ENCODE measurements at regions not wholly inside any gene's neighbourhood (a gene's known extent, or its start where the extent isn't known, plus 50 kb on each side); places are given as distances from the start of the nearest gene placed in this dataset.
"Not testable (repeated sequence)": the region's sequence is repeated elsewhere in the genome, so short reads cannot be mapped to it uniquely, and the experiment has no call there.

GRCh38 chr1:182166750-182167149, 105.2 kb upstream of the ZNF648 start:
- no peaks in the 10 kb centered on the region for H3K27me3 Mint-ChIP-seq
- H3K4me3 Mint-ChIP-seq, result no peak overlapping the region
- peaks cover 2% of the 10 kb centered on the region for H3K4me1 Mint-ChIP-seq (ENCODE audit: low read depth)
- H3K27ac Mint-ChIP-seq, result no peak overlapping the region
- H3K9me3 Mint-ChIP-seq (ENCODE audit: low read depth), result no peaks in the 10 kb centered on the region
- peaks cover 2% of the 10 kb centered on the region for H3K36me3 Mint-ChIP-seq

- H3K27ac Mint-ChIP-seq, result no peak overlapping the region
- H3K27me3 Mint-ChIP-seq, result no peaks in the 10 kb centered on the region
- peaks cover 2% of the 10 kb centered on the region for H3K36me3 Mint-ChIP-seq
- no peaks in the 10 kb centered on the region for H3K9me3 Mint-ChIP-seq (ENCODE audit: low read depth)
- H3K4me3 Mint-ChIP-seq, result no peak overlapping the region
- peaks cover 2% of the 10 kb centered on the region for H3K4me1 Mint-ChIP-seq (ENCODE audit: low read depth)
Observed at GRCh38 chr1:182166321-182166720, 104.8 kb upstream of the ZNF648 start.

GRCh38 chr1:182164273-182164672, 102.8 kb upstream of the ZNF648 start:
- Mint-ChIP-seq H3K27ac (no peak overlapping the region), H3K4me1 (ENCODE audit: low read depth) (no peaks in the 10 kb centered on the region), H3K9me3 (ENCODE audit: low read depth) (peaks cover 6% of the 10 kb centered on the region), H3K27me3 (no peaks in the 10 kb centered on the region), H3K36me3 (peaks cover 2% of the 10 kb centered on the region), H3K4me3 (no peak overlapping the region)

- Mint-ChIP-seq H3K4me1 (ENCODE audit: low read depth) (no peaks in the 10 kb centered on the region), H3K9me3 (ENCODE audit: low read depth) (peaks cover 9% of the 10 kb centered on the region), H3K36me3 (peaks cover 2% of the 10 kb centered on the region), H3K27me3 (no peaks in the 10 kb centered on the region), H3K4me3 (no peak overlapping the region), H3K27ac (no peak overlapping the region)
Observed at GRCh38 chr1:182163821-182164223, 102.3 kb upstream of the ZNF648 start.

- Mint-ChIP-seq H3K36me3 (peaks cover 3% of the 10 kb centered on the region), H3K27me3 (peaks cover 1% of the 10 kb centered on the region), H3K9me3 (ENCODE audit: low read depth) (peaks cover 14% of the 10 kb centered on the region), H3K4me3 (no peak overlapping the region), H3K27ac (no peak overlapping the region), H3K4me1 (ENCODE audit: low read depth) (no peaks in the 10 kb centered on the region)
Observed at GRCh38 chr1:182159443-182159842, 97.9 kb upstream of the ZNF648 start.

- Mint-ChIP-seq H3K4me3 (no peak overlapping the region), H3K27ac (no peak overlapping the region), H3K9me3 (ENCODE audit: low read depth) (peaks cover 14% of the 10 kb centered on the region), H3K27me3 (peaks cover 1% of the 10 kb centered on the region), H3K4me1 (ENCODE audit: low read depth) (no peaks in the 10 kb centered on the region), H3K36me3 (peaks cover 3% of the 10 kb centered on the region)
Observed at GRCh38 chr1:182157187-182157586, 95.7 kb upstream of the ZNF648 start.

- not testable (repeated sequence) for H3K9me3 Mint-ChIP-seq (ENCODE audit: low read depth); H3K27ac Mint-ChIP-seq; H3K4me1 Mint-ChIP-seq (ENCODE audit: low read depth); H3K36me3 Mint-ChIP-seq; H3K27me3 Mint-ChIP-seq; H3K4me3 Mint-ChIP-seq
Observed at GRCh38 chr1:182154425-182154824, 92.9 kb upstream of the ZNF648 start.

- H3K4me1 Mint-ChIP-seq (ENCODE audit: low read depth), result no peaks in the 10 kb centered on the region
- H3K9me3 Mint-ChIP-seq (ENCODE audit: low read depth), result no peaks in the 10 kb centered on the region
- no peak overlapping the region for H3K27ac Mint-ChIP-seq
- H3K27me3 Mint-ChIP-seq, result no peaks in the 10 kb centered on the region
- no peaks in the 10 kb centered on the region for H3K36me3 Mint-ChIP-seq
- no peak overlapping the region for H3K4me3 Mint-ChIP-seq
Observed at GRCh38 chr1:182149411-182149965, 88.0 kb upstream of the ZNF648 start.

GRCh38 chr1:182147951-182148350, 86.4 kb upstream of the ZNF648 start:
- no peaks in the 10 kb centered on the region for H3K9me3 Mint-ChIP-seq (ENCODE audit: low read depth)

GRCh38 chr1:182147136-182147820, 85.8 kb upstream of the ZNF648 start:
- peaks cover 2% of the 10 kb centered on the region for H3K4me1 Mint-ChIP-seq (ENCODE audit: low read depth)
- H3K4me3 Mint-ChIP-seq, result no peak overlapping the region
- H3K27me3 Mint-ChIP-seq, result peaks cover 5% of the 10 kb centered on the region
- H3K9me3 Mint-ChIP-seq (ENCODE audit: low read depth), result no peaks in the 10 kb centered on the region
- no peak overlapping the region for H3K27ac Mint-ChIP-seq
- H3K36me3 Mint-ChIP-seq, result no peaks in the 10 kb centered on the region

More at GRCh38 chr1:182147951-182148350, 86.4 kb upstream of the ZNF648 start:
- H3K27me3 Mint-ChIP-seq, result peaks cover 3% of the 10 kb centered on the region
- H3K36me3 Mint-ChIP-seq, result no peaks in the 10 kb centered on the region
- no peak overlapping the region for H3K27ac Mint-ChIP-seq
- no peak overlapping the region for H3K4me3 Mint-ChIP-seq
- peaks cover 2% of the 10 kb centered on the region for H3K4me1 Mint-ChIP-seq (ENCODE audit: low read depth)

GRCh38 chr1:182146286-182146685, 84.8 kb upstream of the ZNF648 start:
- no peaks in the 10 kb centered on the region for H3K36me3 Mint-ChIP-seq
- H3K4me3 Mint-ChIP-seq, result no peak overlapping the region
- H3K27ac Mint-ChIP-seq, result no peak overlapping the region

GRCh38 chr1:182145441-182145840, 83.9 kb upstream of the ZNF648 start:
- Mint-ChIP-seq H3K27ac (no peak overlapping the region), H3K27me3 (peaks cover 5% of the 10 kb centered on the region)

More at GRCh38 chr1:182146286-182146685, 84.8 kb upstream of the ZNF648 start:
- H3K9me3 Mint-ChIP-seq (ENCODE audit: low read depth), result no peaks in the 10 kb centered on the region
- peaks cover 2% of the 10 kb centered on the region for H3K4me1 Mint-ChIP-seq (ENCODE audit: low read depth)
- peaks cover 5% of the 10 kb centered on the region for H3K27me3 Mint-ChIP-seq

GRCh38 chr1:182144646-182145030, 83.1 kb upstream of the ZNF648 start:
- Mint-ChIP-seq H3K36me3 (no peaks in the 10 kb centered on the region), H3K9me3 (ENCODE audit: low read depth) (no peaks in the 10 kb centered on the region), H3K27ac (no peak overlapping the region), H3K4me3 (no peak overlapping the region), H3K4me1 (ENCODE audit: low read depth) (peaks cover 2% of the 10 kb centered on the region), H3K27me3 (peaks cover 5% of the 10 kb centered on the region)

More at GRCh38 chr1:182145441-182145840, 83.9 kb upstream of the ZNF648 start:
- no peaks in the 10 kb centered on the region for H3K36me3 Mint-ChIP-seq
- H3K9me3 Mint-ChIP-seq (ENCODE audit: low read depth), result no peaks in the 10 kb centered on the region
- H3K4me1 Mint-ChIP-seq (ENCODE audit: low read depth), result peaks cover 2% of the 10 kb centered on the region
- H3K4me3 Mint-ChIP-seq, result no peak overlapping the region

- no peaks in the 10 kb centered on the region for H3K36me3 Mint-ChIP-seq
- no peak overlapping the region for H3K4me3 Mint-ChIP-seq
- H3K27ac Mint-ChIP-seq, result no peak overlapping the region
- peaks cover 5% of the 10 kb centered on the region for H3K27me3 Mint-ChIP-seq
- peaks cover 2% of the 10 kb centered on the region for H3K4me1 Mint-ChIP-seq (ENCODE audit: low read depth)
- no peaks in the 10 kb centered on the region for H3K9me3 Mint-ChIP-seq (ENCODE audit: low read depth)
Observed at GRCh38 chr1:182143825-182144645, 82.5 kb upstream of the ZNF648 start.

GRCh38 chr1:182143154-182143657, 81.7 kb upstream of the ZNF648 start:
- Mint-ChIP-seq H3K9me3 (ENCODE audit: low read depth) (no peaks in the 10 kb centered on the region), H3K27me3 (peaks cover 5% of the 10 kb centered on the region), H3K4me3 (no peak overlapping the region), H3K4me1 (ENCODE audit: low read depth) (peaks cover 2% of the 10 kb centered on the region), H3K27ac (no peak overlapping the region), H3K36me3 (no peaks in the 10 kb centered on the region)
